NCI-H82 (cell line): ENCODE measurements at regions not wholly inside any gene's neighbourhood (a gene's known extent, or its start where the extent isn't known, plus 50 kb on each side); places are given as distances from the start of the nearest gene placed in this dataset.

Experiments used
- DNase-seq: peaks from one replicate; lab custom pipeline; 2025; lab: John Stamatoyannopoulos, UW

GRCh38 chr11:13062115-13062514 is 53.0 kb downstream of the RASSF10 start:
- DNase-seq: no peak

- no peak for DNase-seq
Observed at GRCh38 chr11:13064593-13064992, 55.5 kb downstream of the RASSF10 start.

GRCh38 chr11:13065200-13065787 is 56.2 kb downstream of the RASSF10 start:
- no peak for DNase-seq

- no peak for DNase-seq
Observed at GRCh38 chr11:13068211-13068610, 59.1 kb downstream of the RASSF10 start.

GRCh38 chr11:13073119-13073981 is 64.2 kb downstream of the RASSF10 start:
- no peak for DNase-seq

GRCh38 chr11:13074714-13075464 is 65.8 kb downstream of the RASSF10 start:
- no peak for DNase-seq

GRCh38 chr11:13076961-13077360 is 67.8 kb downstream of the RASSF10 start:
- no peak for DNase-seq

- no peak for DNase-seq
Observed at GRCh38 chr11:13080861-13081260, 71.7 kb downstream of the RASSF10 start.

GRCh38 chr11:13082588-13082987 is 73.5 kb downstream of the RASSF10 start:
- DNase-seq: no peak

- DNase-seq: no peak
Observed at GRCh38 chr11:13090228-13090708, 81.2 kb downstream of the RASSF10 start.

GRCh38 chr11:13091373-13091772 is 82.3 kb downstream of the RASSF10 start:
- no peak for DNase-seq

GRCh38 chr11:13091804-13092203 is 82.7 kb downstream of the RASSF10 start:
- DNase-seq: no peak

GRCh38 chr11:13094930-13095687 is 86.0 kb downstream of the RASSF10 start:
- DNase-seq: no peak

- DNase-seq: peak; percentile 57
Observed at GRCh38 chr11:13098063-13098462, 88.9 kb downstream of the RASSF10 start.

GRCh38 chr11:13098616-13099289 is 89.6 kb downstream of the RASSF10 start:
- DNase-seq: no peak

- no peak for DNase-seq
Observed at GRCh38 chr11:13101644-13102512, 92.8 kb downstream of the RASSF10 start.

GRCh38 chr11:13102513-13102840 is 93.4 kb downstream of the RASSF10 start:
- no peak for DNase-seq

- DNase-seq: no peak
Observed at GRCh38 chr11:13102865-13103539, 93.9 kb downstream of the RASSF10 start.

- no peak for DNase-seq
Observed at GRCh38 chr11:13103962-13104554, 94.9 kb downstream of the RASSF10 start.
